Keratinocyte (primary cell): ENCODE measurements at regions not wholly inside any gene's neighbourhood (a gene's known extent, or its start where the extent isn't known, plus 50 kb on each side); places are given as distances from the start of the nearest gene placed in this dataset.

ENCODE experiments used
- DNase-seq: peaks from one replicate; pipeline ENCODE4 v3.0.0-alpha.2; 2011; ENCODE audit warnings: low read depth, missing footprints, low spot score
- FAIRE-seq: peaks from 2 replicates; lab custom pipeline; 2011; peaks lifted over from hg19 to GRCh38; lab: Jason Lieb, UNC
- H2AFZ ChIP-seq: 2 replicates; pipeline ENCODE4 v1.6.0; 2012; ENCODE audit warnings: low read length, control low read depth, inconsistent platforms; ENCODE audit not compliant: control insufficient read depth
- H3K27ac ChIP-seq: 2 replicates; pipeline ENCODE4 v1.5.1; 2011; ENCODE audit warnings: low read length; ENCODE audit not compliant: control insufficient read depth, insufficient read depth
- H3K27me3 ChIP-seq: 3 replicates; pipeline ENCODE4 v1.6.0; 2011; ENCODE audit warnings: low read length; ENCODE audit not compliant: control insufficient read depth, insufficient read depth; ENCODE audit errors: extremely low read depth
- H3K36me3 ChIP-seq, 2 experiments: 2 replicates in 1 of 2; 3 replicates in 1 of 2; pipeline ENCODE4 v1.5.1; 2011; ENCODE audit warnings: low read length in 2 of 2, mild to moderate bottlenecking in 1 of 2; ENCODE audit not compliant: control insufficient read depth in 2 of 2, insufficient read depth in 2 of 2; ENCODE audit errors: extremely low read depth in 1 of 2
- H3K4me1 ChIP-seq: 3 replicates; pipeline ENCODE4 v1.5.1; 2011; ENCODE audit warnings: low read length; ENCODE audit not compliant: control insufficient read depth, insufficient read depth; ENCODE audit errors: extremely low read depth
- H3K4me2 ChIP-seq: 3 replicates; pipeline ENCODE4 v1.6.0; 2011; ENCODE audit warnings: low read depth, low read length; ENCODE audit not compliant: control insufficient read depth, insufficient read depth; ENCODE audit errors: extremely low read depth
- H3K4me3 ChIP-seq, 3 experiments: fragments of 200-600 bp in 1 of 3; sonication (generic) in 1 of 3; 2 replicates in 2 of 3; 3 replicates in 1 of 3; pipeline ENCODE4 v1.5.1; 2011 to 2016; ENCODE audit warnings: low read length in 3 of 3, mild to moderate bottlenecking in 3 of 3, control low read depth in 2 of 3, inconsistent platforms in 1 of 3, low read depth in 1 of 3, mixed read lengths in 1 of 3, mixed run types in 1 of 3, moderate library complexity in 1 of 3; ENCODE audit not compliant: control insufficient read depth in 2 of 3, insufficient read depth in 2 of 3; ENCODE audit errors: extremely low read depth in 1 of 3
- H3K79me2 ChIP-seq: 2 replicates; pipeline ENCODE4 v1.6.0; 2012; ENCODE audit warnings: low read length; ENCODE audit not compliant: control insufficient read depth, insufficient read depth
- H3K9ac ChIP-seq: 3 replicates; pipeline ENCODE4 v1.6.0; 2011; ENCODE audit warnings: low read length; ENCODE audit not compliant: control insufficient read depth, insufficient read depth; ENCODE audit errors: extremely low read depth
- H3K9me1 ChIP-seq: 3 replicates; pipeline ENCODE4 v1.6.0; 2011; ENCODE audit warnings: low read length; ENCODE audit not compliant: control insufficient read depth, insufficient read depth; ENCODE audit errors: extremely low read depth
- H3K9me3 ChIP-seq: 2 replicates; pipeline ENCODE4 v1.5.1; 2012; ENCODE audit warnings: low read depth, low read length; ENCODE audit not compliant: control insufficient read depth
- H4K20me1 ChIP-seq: 3 replicates; pipeline ENCODE4 v1.6.0; 2011; ENCODE audit warnings: low read length; ENCODE audit not compliant: control insufficient read depth, insufficient read depth; ENCODE audit errors: extremely low read depth
- CTCF ChIP-seq, 3 experiments: IDR thresholded peaks in 1 of 3; conservative IDR thresholded peaks in 1 of 3; optimal IDR thresholded peaks in 1 of 3; 2 replicates in 2 of 3; 3 replicates in 1 of 3; pipeline versions ENCODE3 to v1.5.1; 2011; ENCODE audit warnings: low read length in 3 of 3, mild to moderate bottlenecking in 3 of 3, moderate library complexity in 2 of 3, control low read depth in 1 of 3, inconsistent platforms in 1 of 3; ENCODE audit not compliant: insufficient read depth in 2 of 3; ENCODE audit errors: extremely low read depth in 1 of 3
- EZH2 ChIP-seq: IDR thresholded peaks from one replicate; pipeline ENCODE4 v1.6.1; 2012; ENCODE audit warnings: inconsistent platforms, mild to moderate bottlenecking, low read length, moderate library complexity
- dilution Hi-C: fragments of 300-500 bp; cut with MboI; formaldehyde crosslinking; loops from one replicate; pipeline ENCODE4 v1.7.0; 2020; ENCODE audit warnings: low sequenced_read_pairs; ENCODE audit not compliant: extremely low pct_ligation_motif_present

DNA sequence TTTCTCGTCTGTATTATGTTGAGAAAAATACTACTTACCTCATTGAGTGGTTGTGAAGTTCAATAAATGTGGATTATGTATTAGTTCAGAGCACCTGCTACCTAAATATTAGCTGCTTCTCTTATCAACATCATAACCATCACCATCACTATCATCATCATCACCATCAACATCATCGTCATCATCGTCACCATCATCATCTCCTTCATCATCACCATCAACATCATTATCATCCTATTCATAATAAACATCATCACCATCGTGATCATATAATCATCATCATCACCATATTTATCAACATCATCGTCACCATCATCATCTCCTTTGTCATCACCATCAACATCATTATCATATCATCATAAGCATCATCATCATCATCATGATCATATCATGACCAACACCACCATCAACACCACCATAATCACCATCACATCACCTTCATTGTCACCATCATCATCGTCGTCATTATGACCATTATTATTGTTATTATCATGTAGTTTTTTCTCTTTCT lies 181.0 kb upstream of the ADCY2 start:
- no peak overlapping the region for H3K4me2 ChIP-seq
- H3K79me2 ChIP-seq, result no peaks in the 10 kb centered on the region
- no peak overlapping the region for H3K4me3 ChIP-seq
- no peaks in the 10 kb centered on the region for H3K9me3 ChIP-seq
- H2AFZ ChIP-seq, result no peak overlapping the region
- H3K36me3 ChIP-seq, result no peaks in the 10 kb centered on the region
- H3K9ac ChIP-seq, result no peak overlapping the region
- H3K27ac ChIP-seq, result no peak overlapping the region
- no peaks in the 10 kb centered on the region for H4K20me1 ChIP-seq
- no peak for FAIRE-seq
- no peak for DNase-seq
- H3K4me1 ChIP-seq, result no peaks in the 10 kb centered on the region
- dilution Hi-C loops, result no loop called here
- H3K9me1 ChIP-seq, result no peaks in the 10 kb centered on the region
- no peak for TF ChIP-seq EZH2
- H3K27me3 ChIP-seq, result no peaks in the 10 kb centered on the region

DNA sequence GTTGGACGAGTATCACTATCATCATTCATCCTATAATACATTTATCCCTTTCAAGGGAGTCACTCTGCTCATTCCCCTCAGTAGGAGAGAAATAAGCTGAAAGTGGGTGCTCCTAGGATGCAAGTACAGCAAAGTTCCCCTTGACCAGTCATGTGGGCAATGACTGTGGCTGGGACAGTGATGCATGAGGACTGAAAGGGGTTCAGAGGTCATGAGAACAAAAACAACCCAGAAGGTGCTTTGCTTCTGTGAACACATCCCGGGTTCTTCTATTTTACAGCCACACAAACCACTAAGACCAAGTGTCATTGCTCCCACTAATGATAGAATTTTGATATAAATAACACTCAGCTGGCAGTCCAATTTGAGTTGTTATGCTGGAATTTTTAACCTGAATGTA lies 177.8 kb upstream of the ADCY2 start:
- H3K4me2 ChIP-seq, result no peak overlapping the region
- FAIRE-seq, result no peak
- DNase-seq, result no peak
- H3K27ac ChIP-seq, result no peak overlapping the region
- no peak overlapping the region for H2AFZ ChIP-seq
- no peaks in the 10 kb centered on the region for H3K4me1 ChIP-seq
- no peak for TF ChIP-seq CTCF (optimal IDR thresholded peaks at IDR 0.05 in 1 of 3, IDR thresholded peaks at IDR 0.05 in 1 of 3, conservative IDR thresholded peaks at IDR 0.05 in 1 of 3; ENCODE audit: extremely low read depth in 1 of 3, insufficient read depth in 2 of 3, low read length in 3 of 3)
- no peak for TF ChIP-seq EZH2
- no peaks in the 10 kb centered on the region for H4K20me1 ChIP-seq
- H3K9me3 ChIP-seq, result no peaks in the 10 kb centered on the region
- no peaks in the 10 kb centered on the region for H3K27me3 ChIP-seq
- no peaks in the 10 kb centered on the region for H3K9me1 ChIP-seq
- dilution Hi-C loops, result no loop called here
- no peak overlapping the region for H3K9ac ChIP-seq
- no peak overlapping the region for H3K4me3 ChIP-seq
- no peaks in the 10 kb centered on the region for H3K36me3 ChIP-seq
- H3K79me2 ChIP-seq, result no peaks in the 10 kb centered on the region

- Histone ChIP-seq H3K9me3 (no peaks in the 10 kb centered on the region), H3K4me2 (no peak overlapping the region), H4K20me1 (no peaks in the 10 kb centered on the region), H3K4me1 (no peaks in the 10 kb centered on the region), H3K79me2 (no peaks in the 10 kb centered on the region), H3K4me3 (no peak overlapping the region), H3K27me3 (no peaks in the 10 kb centered on the region), H3K27ac (no peak overlapping the region), H3K9me1 (no peaks in the 10 kb centered on the region), H2AFZ (no peak overlapping the region), H3K9ac (no peak overlapping the region), H3K36me3 (no peaks in the 10 kb centered on the region)
- dilution Hi-C loops, result no loop called here
- DNase-seq (no peak), FAIRE-seq (no peak)
- TF ChIP-seq EZH2 (no peak), CTCF (optimal IDR thresholded peaks at IDR 0.05 in 1 of 3, IDR thresholded peaks at IDR 0.05 in 1 of 3, conservative IDR thresholded peaks at IDR 0.05 in 1 of 3; ENCODE audit: extremely low read depth in 1 of 3, insufficient read depth in 2 of 3, low read length in 3 of 3) (no peak)
Observed at GRCh38 chr5:7220156-7220555, 175.8 kb upstream of the ADCY2 start.
